A549 (cell line): ENCODE measurements at regions not wholly inside any gene's neighbourhood (a gene's known extent, or its start where the extent isn't known, plus 50 kb on each side); places are given as distances from the start of the nearest gene placed in this dataset.
"Not testable (repeated sequence)": the region's sequence is repeated elsewhere in the genome, so short reads cannot be mapped to it uniquely, and the experiment has no call there.

Source experiments
- ATAC-seq, 2 experiments: fragments of 200-7000 bp in 1 of 2; fragments of >200 bp in 1 of 2; cut with Nextera tagmentation in 1 of 2; cut with Tn5 transposase in 1 of 2; 3 replicates each; pipeline versions ENCODE4 v1.8.0 to v1.9.1; 2018 to 2020; ENCODE audit warnings: mild to moderate bottlenecking in 1 of 2, moderate library complexity in 1 of 2
- CTCF ChIA-PET: fragments of 300-600 bp; sonication (Branson Sonifier 250); formaldehyde crosslinking; extraction: SDS; loops from one replicate; lab custom pipeline; 2021; ENCODE audit warnings: antibody characterized with exemption, inconsistent platforms; lab: Yijun Ruan, JAX
- POLR2A ChIA-PET: fragments of 350-600 bp; formaldehyde crosslinking; extraction: SDS; loops from one replicate; lab custom pipeline; 2021; ENCODE audit warnings: antibody characterized with exemption, inconsistent platforms; lab: Yijun Ruan, JAX
- DNase-seq, 2 experiments: peaks; one replicate each; pipeline versions ENCODE4 v3.0.0 to v3.0.0-alpha.2; 2011 to 2016; ENCODE audit warnings: low read depth in 1 of 2, low spot score in 1 of 2
- FAIRE-seq: peaks from 2 replicates; lab custom pipeline; 2011; peaks lifted over from hg19 to GRCh38; lab: Jason Lieb, UNC
- H3K27ac ChIP-seq, 2 experiments: fragments of >200 bp; sonication (Bioruptor Twin); formaldehyde crosslinking; 3 replicates each; pipeline ENCODE4 v1.5.1; 2016 to 2017
- H3K4me1 ChIP-seq: fragments of >200 bp; sonication (Bioruptor Twin); formaldehyde crosslinking; 3 replicates; pipeline ENCODE4 v1.6.1; 2016
- H3K4me2 ChIP-seq: fragments of >200 bp; sonication (Bioruptor Twin); formaldehyde crosslinking; 3 replicates; pipeline ENCODE4 v1.6.1; 2016
- H3K4me3 ChIP-seq: fragments of >200 bp; sonication (Bioruptor Twin); formaldehyde crosslinking; 3 replicates; pipeline ENCODE4 v1.5.1; 2016
- H3K9me3 ChIP-seq: fragments of >200 bp; sonication (Bioruptor Twin); formaldehyde crosslinking; 3 replicates; pipeline ENCODE4 v1.6.1; 2016
- BHLHE40 ChIP-seq: IDR thresholded peaks from 2 replicates; pipeline ENCODE4 v1.6.1; 2012; ENCODE audit warnings: low read depth, low read length, inconsistent platforms
- CBX8 ChIP-seq: fragments of 200-600 bp; sonication (generic); IDR thresholded peaks from 2 replicates; pipeline ENCODE4 v1.6.1; 2016
- CEBPB ChIP-seq, 2 experiments: fragments of >200 bp in 1 of 2; sonication (Bioruptor Twin) in 1 of 2; formaldehyde crosslinking in 1 of 2; IDR thresholded peaks; 2 replicates each; pipeline ENCODE4 v1.6.1; 2012 to 2016
- CHD2 ChIP-seq: fragments of 150-350 bp; IDR thresholded peaks from 2 replicates; pipeline ENCODE4 v1.6.1; 2014; ENCODE audit warnings: low read length; ENCODE audit not compliant: partially characterized antibody
- CHD4 ChIP-seq: fragments of 200-600 bp; sonication (generic); IDR thresholded peaks from 2 replicates; pipeline ENCODE4 v1.6.1; 2016; ENCODE audit warnings: antibody characterized with exemption, mild to moderate bottlenecking, borderline replicate concordance
- FOSL2 ChIP-seq, 2 experiments: fragments of 450-650 bp in 1 of 2; fragments of >200 bp in 1 of 2; sonication (Bioruptor Twin) in 1 of 2; formaldehyde crosslinking; IDR thresholded peaks; 2 replicates each; pipeline versions ENCODE4 v1.5.0 to v1.6.1; 2016 to 2020; ENCODE audit warnings: mild to moderate bottlenecking in 1 of 2, moderate library complexity in 1 of 2
- HEYL ChIP-seq: fragments of 250-450 bp; sonication (Bioruptor Pico); IDR thresholded peaks from 2 replicates; pipeline ENCODE4 v1.8.0; 2021; ENCODE audit warnings: mild to moderate bottlenecking, moderate library complexity
- HOXA7 ChIP-seq: fragments of 250-450 bp; sonication (Bioruptor Pico); IDR thresholded peaks from 2 replicates; pipeline ENCODE4 v1.5.0; 2020; ENCODE audit warnings: mild to moderate bottlenecking, moderate library complexity
- JUN ChIP-seq, 2 experiments: fragments of >200 bp; sonication (Bioruptor Twin); formaldehyde crosslinking; IDR thresholded peaks; 2 replicates in 1 of 2; 3 replicates in 1 of 2; pipeline ENCODE4 v1.6.1; 2016 to 2017
- KDM1A ChIP-seq: fragments of 200-600 bp; sonication (generic); IDR thresholded peaks from 2 replicates; pipeline ENCODE4 v1.6.1; 2016; ENCODE audit warnings: low read depth, mild to moderate bottlenecking
- MAZ ChIP-seq: fragments of 150-350 bp; IDR thresholded peaks from 2 replicates; pipeline ENCODE4 v1.6.1; 2014; ENCODE audit warnings: antibody characterized with exemption, low read depth, low read length, borderline replicate concordance
- NFE2L2 ChIP-seq: fragments of 150-350 bp; conservative IDR thresholded peaks from 2 replicates; pipeline ENCODE4 v1.6.1; 2014; ENCODE audit warnings: low read length
- POLR2AphosphoS2 ChIP-seq: conservative IDR thresholded peaks from 2 replicates; pipeline ENCODE4 v1.6.1; 2012; ENCODE audit warnings: low read length, improper control_type of control experiment, inconsistent platforms
- RAD21 ChIP-seq, 2 experiments: fragments of >200 bp in 1 of 2; sonication (Bioruptor Twin) in 1 of 2; formaldehyde crosslinking in 1 of 2; IDR thresholded peaks in 1 of 2; conservative IDR thresholded peaks in 1 of 2; 2 replicates in 1 of 2; 3 replicates in 1 of 2; pipeline ENCODE4 v1.6.1; 2012 to 2018; ENCODE audit warnings: inconsistent platforms in 1 of 2
- RFX5 ChIP-seq: fragments of 450-650 bp; IDR thresholded peaks from 2 replicates; pipeline ENCODE4 v1.7.1; 2014; ENCODE audit warnings: antibody characterized with exemption, mild to moderate bottlenecking, moderate library complexity
- RNF2 ChIP-seq: fragments of 200-600 bp; sonication (generic); IDR thresholded peaks from 2 replicates; pipeline ENCODE4 v1.6.1; 2016; ENCODE audit warnings: low read depth, mild to moderate bottlenecking, antibody characterized with exemption, moderate library complexity, borderline replicate concordance
- SMC3 ChIP-seq: fragments of >200 bp; sonication (Bioruptor Twin); formaldehyde crosslinking; IDR thresholded peaks from 3 replicates; pipeline ENCODE4 v1.6.1; 2018; ENCODE audit warnings: inconsistent platforms
- TFCP2L1 ChIP-seq: fragments of 250-450 bp; sonication (Bioruptor Pico); IDR thresholded peaks from 2 replicates; pipeline ENCODE4 v1.5.0; 2021; ENCODE audit warnings: mild to moderate bottlenecking
- TP53 ChIP-seq: fragments of 250-450 bp; sonication (Bioruptor Pico); IDR thresholded peaks from 2 replicates; pipeline ENCODE4 v1.5.0; 2021; ENCODE audit warnings: mild to moderate bottlenecking, moderate library complexity
- ZNF302 ChIP-seq: fragments of 250-450 bp; sonication (Bioruptor Pico); IDR thresholded peaks from 2 replicates; pipeline ENCODE4 v1.9.0; 2021; ENCODE audit warnings: inconsistent platforms, mild to moderate bottlenecking, moderate library complexity
- ZSCAN20 ChIP-seq: fragments of 250-450 bp; sonication (Bioruptor Pico); IDR thresholded peaks from 2 replicates; pipeline ENCODE4 v1.8.0; 2022; ENCODE audit warnings: mild to moderate bottlenecking, moderate library complexity
- WGBS: methylation state at CpG from one replicate; pipeline ENCODE4 v1.1.6; 2017; ENCODE audit errors: missing lambda C conversion rate; 5-methylcytosine and 5-hydroxymethylcytosine counted together
- TF ChIP-seq, protein P1 (sequence below): fragments of 250-450 bp; sonication (Bioruptor Pico); IDR thresholded peaks from 2 replicates; pipeline ENCODE4 v1.5.0; 2021; ENCODE audit warnings: mild to moderate bottlenecking, moderate library complexity, borderline replicate concordance
- TF ChIP-seq, protein P2 (sequence below): fragments of >200 bp; sonication (Bioruptor Twin); formaldehyde crosslinking; IDR thresholded peaks from 3 replicates; pipeline ENCODE4 v1.5.1; 2016
- TF ChIP-seq, protein P3 (sequence below): IDR thresholded peaks from 2 replicates; pipeline ENCODE4 v1.6.1; 2012; ENCODE audit warnings: low read depth, borderline replicate concordance
- TF ChIP-seq, protein P4 (sequence below): fragments of 450-650 bp; IDR thresholded peaks from 2 replicates; pipeline ENCODE4 v1.6.1; 2014; ENCODE audit warnings: antibody characterized with exemption

DNA sequence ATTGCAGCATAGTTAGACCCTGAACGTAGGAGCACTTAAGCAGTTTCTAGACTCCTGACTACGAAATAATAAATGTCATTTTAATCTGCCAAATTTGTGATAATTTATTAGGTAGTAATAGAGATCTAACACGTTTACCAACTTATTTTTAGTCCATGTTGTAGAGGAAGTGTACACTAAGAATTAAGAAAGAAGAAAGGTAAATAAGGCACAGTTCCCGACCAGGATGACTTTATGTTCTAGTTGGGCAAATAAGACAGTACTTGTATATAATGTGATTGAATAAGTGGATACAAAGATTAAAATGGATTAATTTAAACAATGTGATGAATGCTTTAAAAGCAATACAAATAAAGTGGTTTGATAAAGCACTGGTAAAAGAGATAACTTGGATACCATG, 1306.2 kb upstream of the PCDH20 start:
- FAIRE-seq (no peak), ATAC-seq (no peak), DNase-seq (no peak)
- no peak overlapping the region for H3K4me2 ChIP-seq
- 21% methylated on average over 4 of the region's 4 CpGs for WGBS
- no peaks in the 10 kb centered on the region for H3K9me3 ChIP-seq
- H3K27ac ChIP-seq, result no peak overlapping the region
- TF ChIP-seq TP53 (no peak), POLR2AphosphoS2 (no peak)
- TF ChIP-seq, protein P1, sequence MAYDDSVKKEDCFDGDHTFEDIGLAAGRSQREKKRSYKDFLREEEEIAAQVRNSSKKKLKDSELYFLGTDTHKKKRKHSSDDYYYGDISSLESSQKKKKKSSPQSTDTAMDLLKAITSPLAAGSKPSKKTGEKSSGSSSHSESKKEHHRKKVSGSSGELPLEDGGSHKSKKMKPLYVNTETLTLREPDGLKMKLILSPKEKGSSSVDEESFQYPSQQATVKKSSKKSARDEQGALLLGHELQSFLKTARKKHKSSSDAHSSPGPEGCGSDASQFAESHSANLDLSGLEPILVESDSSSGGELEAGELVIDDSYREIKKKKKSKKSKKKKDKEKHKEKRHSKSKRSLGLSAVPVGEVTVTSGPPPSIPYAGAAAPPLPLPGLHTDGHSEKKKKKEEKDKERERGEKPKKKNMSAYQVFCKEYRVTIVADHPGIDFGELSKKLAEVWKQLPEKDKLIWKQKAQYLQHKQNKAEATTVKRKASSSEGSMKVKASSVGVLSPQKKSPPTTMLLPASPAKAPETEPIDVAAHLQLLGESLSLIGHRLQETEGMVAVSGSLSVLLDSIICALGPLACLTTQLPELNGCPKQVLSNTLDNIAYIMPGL, result no peak
- ChIA-PET CTCF (no interaction called here), POLR2A (no interaction called here)
- no peaks in the 10 kb centered on the region for H3K4me1 ChIP-seq
- no peak overlapping the region for H3K4me3 ChIP-seq

DNA sequence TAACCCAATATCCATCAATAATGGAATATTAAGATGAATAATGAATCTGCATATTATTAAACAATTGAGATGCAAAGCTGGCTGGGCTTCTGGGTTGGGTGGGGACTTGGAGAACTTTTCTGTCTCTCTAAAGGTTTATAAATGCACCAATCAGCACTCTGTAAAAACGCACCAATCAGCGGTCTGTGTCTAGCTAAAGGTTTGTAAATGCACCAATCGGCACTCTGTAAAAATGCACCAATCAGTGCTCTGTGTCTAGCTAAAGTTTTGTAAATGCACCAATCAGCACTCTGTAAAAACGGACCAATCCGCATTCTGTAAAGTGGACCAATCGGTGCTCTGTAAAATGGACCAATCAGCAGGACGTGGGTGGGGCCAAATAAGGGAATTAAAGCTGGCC, 1296.3 kb upstream of the PCDH20 start:
- H3K27ac ChIP-seq, DNase-seq, H3K4me2 ChIP-seq, H3K4me1 ChIP-seq, H3K9me3 ChIP-seq, CTCF ChIA-PET, ATAC-seq, FAIRE-seq, POLR2A ChIA-PET, H3K4me3 ChIP-seq: not testable (repeated sequence)
- WGBS, result 52% methylated on average over 7 of the region's 7 CpGs

DNA sequence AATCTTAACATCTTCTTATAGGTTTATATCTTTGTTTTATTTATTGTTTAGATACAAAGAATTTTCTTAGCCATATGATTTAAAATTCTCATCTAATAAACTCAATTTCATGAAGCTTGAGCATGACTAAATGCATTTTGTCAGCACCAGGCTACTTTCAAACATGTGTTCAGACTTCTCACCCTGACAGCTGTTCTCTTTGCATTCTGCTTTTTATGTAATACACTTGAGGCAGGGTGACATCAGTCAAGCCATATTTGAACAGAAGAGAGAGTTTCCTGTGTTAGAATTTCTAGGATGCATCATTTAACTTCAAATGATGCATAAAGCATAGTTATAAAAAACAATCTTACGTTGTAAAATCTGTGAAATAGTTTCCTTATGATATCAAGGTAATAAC, 1295.1 kb upstream of the PCDH20 start:
- DNase-seq (no peak), ATAC-seq (no peak), FAIRE-seq (no peak)
- 44% methylated on average over 1 of the region's 1 CpG for WGBS
- CTCF ChIA-PET, result no interaction called here
- POLR2A ChIA-PET, result no interaction called here
- no peak overlapping the region for H3K27ac ChIP-seq
- no peak for TF ChIP-seq JUN (IDR thresholded peaks at IDR 0.05)
- no peak for TF ChIP-seq RNF2
- TF ChIP-seq KDM1A, result no peak
- TF ChIP-seq RAD21 (conservative IDR thresholded peaks at IDR 0.05 in 1 of 2, IDR thresholded peaks at IDR 0.05 in 1 of 2), result no peak
- TF ChIP-seq HOXA7, result no peak
- TF ChIP-seq CHD4, result no peak
- TF ChIP-seq TFCP2L1 (CRISPR knock-in tag), result no peak
- no peak for TF ChIP-seq CEBPB (IDR thresholded peaks at IDR 0.05)
- no peak for TF ChIP-seq ZNF302
- TF ChIP-seq HEYL, result no peak
- TF ChIP-seq CBX8, result no peak
- TF ChIP-seq POLR2AphosphoS2, result no peak
- TF ChIP-seq RFX5, result no peak
- TF ChIP-seq BHLHE40, result no peak
- TF ChIP-seq, protein P2, sequence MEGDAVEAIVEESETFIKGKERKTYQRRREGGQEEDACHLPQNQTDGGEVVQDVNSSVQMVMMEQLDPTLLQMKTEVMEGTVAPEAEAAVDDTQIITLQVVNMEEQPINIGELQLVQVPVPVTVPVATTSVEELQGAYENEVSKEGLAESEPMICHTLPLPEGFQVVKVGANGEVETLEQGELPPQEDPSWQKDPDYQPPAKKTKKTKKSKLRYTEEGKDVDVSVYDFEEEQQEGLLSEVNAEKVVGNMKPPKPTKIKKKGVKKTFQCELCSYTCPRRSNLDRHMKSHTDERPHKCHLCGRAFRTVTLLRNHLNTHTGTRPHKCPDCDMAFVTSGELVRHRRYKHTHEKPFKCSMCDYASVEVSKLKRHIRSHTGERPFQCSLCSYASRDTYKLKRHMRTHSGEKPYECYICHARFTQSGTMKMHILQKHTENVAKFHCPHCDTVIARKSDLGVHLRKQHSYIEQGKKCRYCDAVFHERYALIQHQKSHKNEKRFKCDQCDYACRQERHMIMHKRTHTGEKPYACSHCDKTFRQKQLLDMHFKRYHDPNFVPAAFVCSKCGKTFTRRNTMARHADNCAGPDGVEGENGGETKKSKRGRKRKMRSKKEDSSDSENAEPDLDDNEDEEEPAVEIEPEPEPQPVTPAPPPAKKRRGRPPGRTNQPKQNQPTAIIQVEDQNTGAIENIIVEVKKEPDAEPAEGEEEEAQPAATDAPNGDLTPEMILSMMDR, result no peak
- no peaks in the 10 kb centered on the region for H3K4me1 ChIP-seq
- H3K9me3 ChIP-seq, result 0 out of 3 replicates have a peak, but pooled peaks cover 2% of the 10 kb centered on the region
- H3K4me2 ChIP-seq, result no peak overlapping the region
- no peak overlapping the region for H3K4me3 ChIP-seq

DNA sequence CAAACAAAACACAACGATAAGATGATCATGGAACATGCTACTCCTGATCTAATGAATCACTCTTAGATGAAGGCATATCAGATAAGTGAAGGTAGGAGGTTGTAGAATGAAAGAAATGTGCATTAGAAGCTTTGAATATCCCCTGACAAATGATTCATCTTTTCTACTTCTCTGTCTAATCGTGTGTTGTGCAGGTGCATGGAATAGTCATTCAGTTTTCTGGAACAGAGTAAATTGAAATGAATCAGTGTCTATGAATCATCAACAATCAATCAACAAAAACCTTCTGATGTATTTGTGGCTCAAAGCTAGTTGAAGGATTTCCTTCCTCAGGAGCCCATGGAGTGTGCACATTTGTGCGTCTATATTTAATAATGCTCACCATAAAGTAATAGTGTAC, 1290.4 kb upstream of the PCDH20 start:
- Histone ChIP-seq H3K4me1 (no peaks in the 10 kb centered on the region), H3K27ac (no peak overlapping the region), H3K4me2 (no peak overlapping the region), H3K4me3 (no peak overlapping the region), H3K9me3 (no peaks in the 10 kb centered on the region)
- CTCF ChIA-PET, result no interaction called here
- ATAC-seq (no peak), FAIRE-seq (no peak), DNase-seq (no peak)
- WGBS, result 15% methylated on average over 3 of the region's 3 CpGs
- POLR2A ChIA-PET, result no interaction called here
- TF ChIP-seq, protein P3, sequence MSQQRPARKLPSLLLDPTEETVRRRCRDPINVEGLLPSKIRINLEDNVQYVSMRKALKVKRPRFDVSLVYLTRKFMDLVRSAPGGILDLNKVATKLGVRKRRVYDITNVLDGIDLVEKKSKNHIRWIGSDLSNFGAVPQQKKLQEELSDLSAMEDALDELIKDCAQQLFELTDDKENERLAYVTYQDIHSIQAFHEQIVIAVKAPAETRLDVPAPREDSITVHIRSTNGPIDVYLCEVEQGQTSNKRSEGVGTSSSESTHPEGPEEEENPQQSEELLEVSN, result no peak
- no peak for TF ChIP-seq MAZ
- TF ChIP-seq RFX5, result no peak
- no peak for TF ChIP-seq FOSL2 (IDR thresholded peaks at IDR 0.05)
- no peak for TF ChIP-seq FOSL2 (CRISPR knock-in tag; IDR thresholded peaks at IDR 0.05)
- no peak for TF ChIP-seq BHLHE40
- TF ChIP-seq, protein P4, sequence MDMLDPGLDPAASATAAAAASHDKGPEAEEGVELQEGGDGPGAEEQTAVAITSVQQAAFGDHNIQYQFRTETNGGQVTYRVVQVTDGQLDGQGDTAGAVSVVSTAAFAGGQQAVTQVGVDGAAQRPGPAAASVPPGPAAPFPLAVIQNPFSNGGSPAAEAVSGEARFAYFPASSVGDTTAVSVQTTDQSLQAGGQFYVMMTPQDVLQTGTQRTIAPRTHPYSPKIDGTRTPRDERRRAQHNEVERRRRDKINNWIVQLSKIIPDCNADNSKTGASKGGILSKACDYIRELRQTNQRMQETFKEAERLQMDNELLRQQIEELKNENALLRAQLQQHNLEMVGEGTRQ, result no peak
- no peak for TF ChIP-seq CHD2
- TF ChIP-seq RAD21 (conservative IDR thresholded peaks at IDR 0.05 in 1 of 2, IDR thresholded peaks at IDR 0.05 in 1 of 2), result no peak
- no peak for TF ChIP-seq ZSCAN20 (CRISPR knock-in tag)
- TF ChIP-seq, protein P1, result no peak
- no peak for TF ChIP-seq NFE2L2
- no peak for TF ChIP-seq SMC3
- no peak for TF ChIP-seq JUN (IDR thresholded peaks at IDR 0.05)
